Peyer's patch (tissue), 4 donors: ENCODE measurements at regions not wholly inside any gene's neighbourhood (a gene's known extent, or its start where the extent isn't known, plus 50 kb on each side); places are given as distances from the start of the nearest gene placed in this dataset.

ENCODE experiments used
- POLR2A ChIP-seq, 2 donors: fragments of 450-650 bp; IDR thresholded peaks; one replicate each; pipeline ENCODE4 v1.5.1; 2017; ENCODE audit warnings: antibody characterized with exemption in 2 of 2, mild to moderate bottlenecking in 2 of 2, moderate library complexity in 2 of 2
- TF ChIP-seq, protein P1 (sequence below), 6 experiments: fragments of 450-650 bp in 4 of 6; fragments of 200-600 bp in 2 of 6; sonication (generic) in 1 of 6; IDR thresholded peaks; one replicate each; pipeline ENCODE4 v1.5.1; 2017 to 2019; ENCODE audit warnings: antibody characterized with exemption in 6 of 6, mild to moderate bottlenecking in 3 of 6, moderate library complexity in 1 of 6

DNA sequence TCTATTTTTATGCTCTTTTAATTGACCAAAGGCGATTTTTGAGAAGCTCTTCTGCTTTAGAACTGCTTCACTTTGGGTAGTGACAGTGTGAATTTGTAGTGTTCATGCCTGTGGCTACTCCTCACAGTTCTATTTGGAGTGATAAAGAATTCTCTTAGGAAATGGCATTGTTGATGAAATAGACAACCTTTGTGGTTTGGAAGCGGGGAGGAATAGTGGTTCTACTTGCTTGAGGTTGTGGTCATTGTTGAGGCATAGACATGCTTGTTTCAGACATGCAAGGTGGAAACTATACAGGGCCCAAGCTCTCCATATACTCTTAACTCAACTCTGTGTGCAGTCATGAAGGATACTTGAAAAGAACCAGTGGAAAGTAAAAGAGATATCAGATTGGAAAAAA is 481.1 kb upstream of the NEGR1 start:
- TF ChIP-seq, protein P1, sequence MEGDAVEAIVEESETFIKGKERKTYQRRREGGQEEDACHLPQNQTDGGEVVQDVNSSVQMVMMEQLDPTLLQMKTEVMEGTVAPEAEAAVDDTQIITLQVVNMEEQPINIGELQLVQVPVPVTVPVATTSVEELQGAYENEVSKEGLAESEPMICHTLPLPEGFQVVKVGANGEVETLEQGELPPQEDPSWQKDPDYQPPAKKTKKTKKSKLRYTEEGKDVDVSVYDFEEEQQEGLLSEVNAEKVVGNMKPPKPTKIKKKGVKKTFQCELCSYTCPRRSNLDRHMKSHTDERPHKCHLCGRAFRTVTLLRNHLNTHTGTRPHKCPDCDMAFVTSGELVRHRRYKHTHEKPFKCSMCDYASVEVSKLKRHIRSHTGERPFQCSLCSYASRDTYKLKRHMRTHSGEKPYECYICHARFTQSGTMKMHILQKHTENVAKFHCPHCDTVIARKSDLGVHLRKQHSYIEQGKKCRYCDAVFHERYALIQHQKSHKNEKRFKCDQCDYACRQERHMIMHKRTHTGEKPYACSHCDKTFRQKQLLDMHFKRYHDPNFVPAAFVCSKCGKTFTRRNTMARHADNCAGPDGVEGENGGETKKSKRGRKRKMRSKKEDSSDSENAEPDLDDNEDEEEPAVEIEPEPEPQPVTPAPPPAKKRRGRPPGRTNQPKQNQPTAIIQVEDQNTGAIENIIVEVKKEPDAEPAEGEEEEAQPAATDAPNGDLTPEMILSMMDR (IDR thresholded peaks at IDR 0.05) = no peak
- TF ChIP-seq POLR2A (IDR thresholded peaks at IDR 0.05) = no peak
